ENCODE measurements at regions not wholly inside any gene's neighbourhood (a gene's known extent, or its start where the extent isn't known, plus 50 kb on each side); places are given as distances from the start of the nearest gene placed in this dataset.

DNA sequence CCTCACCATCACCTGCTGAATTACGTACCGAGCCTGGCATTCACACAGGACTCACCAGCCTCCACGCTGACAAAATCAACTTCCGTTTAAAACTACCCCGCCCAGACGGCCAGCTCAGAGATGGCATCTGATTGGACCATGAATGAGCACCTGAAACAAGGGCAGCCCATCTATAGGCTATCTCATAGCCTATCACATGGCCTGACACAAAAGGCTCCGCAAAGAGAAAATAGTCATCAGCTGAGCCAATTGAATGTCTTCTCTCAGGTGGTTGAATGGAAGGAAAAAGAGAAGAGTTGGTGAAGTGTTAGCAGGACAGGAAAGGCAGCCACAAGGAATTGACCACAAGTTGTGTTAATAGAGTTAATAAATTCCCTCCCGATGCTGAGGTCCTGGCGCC is 50.6 kb upstream of the ZC3H12A start:
- ChIA-PET POLR2A (no interaction called here), CTCF (interaction anchor here (1.4 kb wide), 1 partner anchor 11 kb away, joined by 11 read pairs; no protein-coding TSS in a partner anchor)
- Histone ChIP-seq H3K79me2 (ENCODE audit: control insufficient read depth, insufficient read depth, low read length) (no peaks in the 10 kb centered on the region), H4K20me1 (replicated peaks; ENCODE audit: control insufficient read depth, extremely low read depth, insufficient read depth, low read length) (no peaks in the 10 kb centered on the region), H3K9me3 (replicated peaks; ENCODE audit: control insufficient read depth, insufficient read depth, low read length) (no peaks in the 10 kb centered on the region), H3K27ac (ENCODE audit: insufficient read depth, low read depth, low read length) (no peak overlapping the region), H3K9ac (replicated peaks; ENCODE audit: extremely low read depth, insufficient read depth, low read length) (no peak overlapping the region), H3K4me3 (replicated peaks in 1 of 3; ENCODE audit: insufficient read depth in 1 of 3, low read depth in 1 of 3, low read length in 3 of 3) (no peak overlapping the region), H2AFZ (ENCODE audit: low read depth, low read length) (no peak overlapping the region), H3K9me1 (replicated peaks; ENCODE audit: control insufficient read depth, extremely low read depth, insufficient read depth, low read length) (no peaks in the 10 kb centered on the region), H3K4me2 (ENCODE audit: insufficient read depth, low read length) (no peak overlapping the region), H3K36me3 (ENCODE audit: control insufficient read depth in 2 of 2, extremely low read depth in 1 of 2, insufficient read depth in 2 of 2, low read length in 2 of 2) (no peaks in the 10 kb centered on the region), H3K27me3 (ENCODE audit: control insufficient read depth in 2 of 2, insufficient read depth in 2 of 2, low read length in 2 of 2) (no peaks in the 10 kb centered on the region), H3K4me1 (ENCODE audit: control insufficient read depth, extremely low read depth, insufficient read depth, low read length) (no peaks in the 10 kb centered on the region)
- dilution Hi-C loops (cut with MboI; ENCODE audit: extremely low pct_ligation_motif_present, low sequenced_read_pairs) (no loop called here), intact Hi-C loops (cut with micrococcal nuclease) (no loop called here)
- no TSS peak for BruUV-seq (replicated peaks)
- DNase-seq (ENCODE audit: low read depth, low spot score), result no peak
- no peak for FAIRE-seq
- TF ChIP-seq EZH2 (IDR thresholded peaks at IDR 0.05; ENCODE audit: borderline replicate concordance, low read depth, low read length, severe bottlenecking), result no peak
- no peak for TF ChIP-seq FOS (IDR thresholded peaks at IDR 0.05; ENCODE audit: borderline replicate concordance, insufficient read depth, low read length)
- no peak for TF ChIP-seq MYC (IDR thresholded peaks at IDR 0.05; ENCODE audit: low read depth, low read length)
- TF ChIP-seq, protein P1, sequence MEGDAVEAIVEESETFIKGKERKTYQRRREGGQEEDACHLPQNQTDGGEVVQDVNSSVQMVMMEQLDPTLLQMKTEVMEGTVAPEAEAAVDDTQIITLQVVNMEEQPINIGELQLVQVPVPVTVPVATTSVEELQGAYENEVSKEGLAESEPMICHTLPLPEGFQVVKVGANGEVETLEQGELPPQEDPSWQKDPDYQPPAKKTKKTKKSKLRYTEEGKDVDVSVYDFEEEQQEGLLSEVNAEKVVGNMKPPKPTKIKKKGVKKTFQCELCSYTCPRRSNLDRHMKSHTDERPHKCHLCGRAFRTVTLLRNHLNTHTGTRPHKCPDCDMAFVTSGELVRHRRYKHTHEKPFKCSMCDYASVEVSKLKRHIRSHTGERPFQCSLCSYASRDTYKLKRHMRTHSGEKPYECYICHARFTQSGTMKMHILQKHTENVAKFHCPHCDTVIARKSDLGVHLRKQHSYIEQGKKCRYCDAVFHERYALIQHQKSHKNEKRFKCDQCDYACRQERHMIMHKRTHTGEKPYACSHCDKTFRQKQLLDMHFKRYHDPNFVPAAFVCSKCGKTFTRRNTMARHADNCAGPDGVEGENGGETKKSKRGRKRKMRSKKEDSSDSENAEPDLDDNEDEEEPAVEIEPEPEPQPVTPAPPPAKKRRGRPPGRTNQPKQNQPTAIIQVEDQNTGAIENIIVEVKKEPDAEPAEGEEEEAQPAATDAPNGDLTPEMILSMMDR (IDR thresholded peaks at IDR 0.05; ENCODE audit: extremely low read depth in 1 of 2, insufficient read depth in 1 of 2, low read depth in 1 of 2, low read length in 2 of 2), result no peak
- no peak for TF ChIP-seq GATA2 (IDR thresholded peaks at IDR 0.05; ENCODE audit: insufficient read depth, insufficient read length, low read depth, low read length)
- TF ChIP-seq POLR2A (IDR thresholded peaks at IDR 0.05; ENCODE audit: low read depth, low read length), result no peak
- TF ChIP-seq, protein P2, sequence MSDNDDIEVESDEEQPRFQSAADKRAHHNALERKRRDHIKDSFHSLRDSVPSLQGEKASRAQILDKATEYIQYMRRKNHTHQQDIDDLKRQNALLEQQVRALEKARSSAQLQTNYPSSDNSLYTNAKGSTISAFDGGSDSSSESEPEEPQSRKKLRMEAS (IDR thresholded peaks at IDR 0.05; ENCODE audit: insufficient read depth, insufficient read length), result no peak
- no peak for TF ChIP-seq POLR2AphosphoS5 (IDR thresholded peaks at IDR 0.05; ENCODE audit: insufficient read depth, low read depth, low read length)
- no peak for TF ChIP-seq JUN (IDR thresholded peaks at IDR 0.05; ENCODE audit: borderline replicate concordance, insufficient read depth, insufficient read length, low read depth)

Data from endothelial cell of umbilical vein (primary cell).